H9 (cell line): ENCODE measurements at regions not wholly inside any gene's neighbourhood (a gene's known extent, or its start where the extent isn't known, plus 50 kb on each side); places are given as distances from the start of the nearest gene placed in this dataset.

ENCODE experiments used
- DNase-seq: peaks from one replicate; pipeline ENCODE4 v3.0.0-alpha.2; 2017
- H2AFZ ChIP-seq: one replicate; pipeline ENCODE4 v1.6.1; 2013; ENCODE audit warnings: mild to moderate bottlenecking, low read length, control low read depth, moderate library complexity
- H2AK5ac ChIP-seq: 2 replicates; pipeline ENCODE4 v1.6.1; 2013; ENCODE audit warnings: low read length, control low read depth, mixed read lengths; ENCODE audit not compliant: insufficient read length
- H2BK120ac ChIP-seq: one replicate; pipeline ENCODE4 v1.6.1; 2013; ENCODE audit warnings: low read depth, mild to moderate bottlenecking, low read length, control low read depth, inconsistent platforms; ENCODE audit not compliant: poor library complexity, severe bottlenecking
- H2BK12ac ChIP-seq: 2 replicates; pipeline ENCODE4 v1.6.1; 2013; ENCODE audit warnings: low read length, control low read depth, mixed read lengths, low read depth; ENCODE audit not compliant: insufficient read length
- H2BK15ac ChIP-seq: 2 replicates; pipeline ENCODE4 v1.6.1; 2013; ENCODE audit warnings: low read depth, low read length, control low read depth
- H2BK20ac ChIP-seq: one replicate; pipeline ENCODE4 v1.6.1; 2013; ENCODE audit warnings: low read depth, mild to moderate bottlenecking, low read length, control low read depth, inconsistent platforms; ENCODE audit not compliant: poor library complexity, severe bottlenecking
- H2BK5ac ChIP-seq: 2 replicates; pipeline ENCODE4 v1.6.1; 2013; ENCODE audit warnings: low read length, control low read depth, mixed read lengths; ENCODE audit not compliant: insufficient read length
- H3K14ac ChIP-seq: 2 replicates; pipeline ENCODE4 v1.6.1; 2013; ENCODE audit warnings: low read length, control low read depth; ENCODE audit not compliant: insufficient read depth
- H3K18ac ChIP-seq: 2 replicates; pipeline ENCODE4 v1.6.1; 2013; ENCODE audit warnings: low read depth, mild to moderate bottlenecking, mixed read lengths, low read length, control low read depth; ENCODE audit not compliant: insufficient read length
- H3K23ac ChIP-seq: 2 replicates; pipeline ENCODE4 v1.6.1; 2013; ENCODE audit warnings: low read length, control low read depth, mixed read lengths, low read depth; ENCODE audit not compliant: insufficient read length
- H3K23me2 ChIP-seq: 2 replicates; pipeline ENCODE4 v1.6.1; 2013; ENCODE audit warnings: low read depth, mild to moderate bottlenecking, mixed read lengths, low read length, control low read depth; ENCODE audit not compliant: insufficient read length, poor library complexity, severe bottlenecking
- H3K27ac ChIP-seq: 2 replicates; pipeline ENCODE4 v1.5.1; 2013; ENCODE audit warnings: low read length, control low read depth, mixed read lengths, low read depth; ENCODE audit not compliant: insufficient read length
- H3K27me3 ChIP-seq: 2 replicates; pipeline ENCODE4 v1.6.1; 2013; ENCODE audit warnings: low read length, control low read depth, inconsistent platforms; ENCODE audit not compliant: insufficient read depth
- H3K4ac ChIP-seq: 2 replicates; pipeline ENCODE4 v1.6.1; 2013; ENCODE audit warnings: low read depth, mild to moderate bottlenecking, control low read depth, inconsistent platforms, low read length, moderate library complexity
- H3K4me1 ChIP-seq: 2 replicates; pipeline ENCODE4 v1.6.1; 2013; ENCODE audit warnings: low read length, control low read depth, inconsistent platforms; ENCODE audit not compliant: insufficient read depth
- H3K4me2 ChIP-seq: 2 replicates; pipeline ENCODE4 v1.6.1; 2013; ENCODE audit warnings: low read length, control low read depth, mixed read lengths; ENCODE audit not compliant: insufficient read length, insufficient read depth
- H3K56ac ChIP-seq: 2 replicates; pipeline ENCODE4 v1.6.1; 2013; ENCODE audit warnings: low read depth, mild to moderate bottlenecking, mixed read lengths, low read length, control low read depth; ENCODE audit not compliant: insufficient read length
- H3K79me1 ChIP-seq: 2 replicates; pipeline ENCODE4 v1.6.1; 2013; ENCODE audit warnings: low read depth, mild to moderate bottlenecking, moderate library complexity, low read length, control low read depth, inconsistent platforms; ENCODE audit not compliant: insufficient read depth, poor library complexity, severe bottlenecking
- H3K79me2 ChIP-seq: 2 replicates; pipeline ENCODE4 v1.6.1; 2013; ENCODE audit warnings: low read length, control low read depth, inconsistent platforms; ENCODE audit not compliant: insufficient read depth
- H3K9ac ChIP-seq: 2 replicates; pipeline ENCODE4 v1.6.1; 2013; ENCODE audit warnings: low read length, control low read depth, mixed read lengths; ENCODE audit not compliant: insufficient read length; ENCODE audit errors: extremely low read depth
- H3K9me3 ChIP-seq: one replicate; pipeline ENCODE4 v1.6.1; 2013; ENCODE audit warnings: low read depth, low read length, inconsistent platforms; ENCODE audit not compliant: control insufficient read depth
- H3T11ph ChIP-seq: one replicate; pipeline ENCODE4 v1.6.1; 2013; ENCODE audit warnings: mild to moderate bottlenecking, low read length, control low read depth, inconsistent platforms
- H4K20me1 ChIP-seq: one replicate; pipeline ENCODE4 v1.6.1; 2013; ENCODE audit not compliant: control insufficient read depth, insufficient read length, insufficient read depth
- H4K5ac ChIP-seq: 2 replicates; pipeline ENCODE4 v1.6.1; 2013; ENCODE audit warnings: low read depth, mild to moderate bottlenecking, mixed read lengths, low read length, control low read depth; ENCODE audit not compliant: insufficient read length
- H4K8ac ChIP-seq: replicated peaks from 2 replicates; pipeline ENCODE4 v1.6.1; 2013; ENCODE audit warnings: low read length, control low read depth, mixed read lengths, low read depth; ENCODE audit not compliant: insufficient read length
- H4K91ac ChIP-seq: 2 replicates; pipeline ENCODE4 v1.6.1; 2013; ENCODE audit warnings: low read depth, mild to moderate bottlenecking, moderate library complexity, mixed read lengths, low read length, control low read depth; ENCODE audit not compliant: insufficient read length
- H3K27ac Mint-ChIP-seq, 3 experiments: 2 replicates in 2 of 3; 3 replicates in 1 of 3; pipeline ENCODE4 v1.8.0; 2020 to 2021; ENCODE audit warnings: mixed read lengths in 3 of 3, mild to moderate bottlenecking in 1 of 3, moderate library complexity in 1 of 3
- H3K27me3 Mint-ChIP-seq: 2 replicates; pipeline ENCODE4 v1.8.0; 2021; ENCODE audit warnings: low read depth, mild to moderate bottlenecking, moderate library complexity, mixed read lengths
- H3K36me3 Mint-ChIP-seq, 3 experiments: 2 replicates in 2 of 3; 3 replicates in 1 of 3; pipeline ENCODE4 v1.8.0; 2020 to 2021; ENCODE audit warnings: low read depth in 3 of 3, mixed read lengths in 3 of 3; ENCODE audit not compliant: insufficient read depth in 1 of 3
- H3K4me1 Mint-ChIP-seq, 2 experiments: 2 replicates each; pipeline ENCODE4 v1.8.0; 2020; ENCODE audit warnings: mixed read lengths in 2 of 2
- H3K4me3 Mint-ChIP-seq, 2 experiments: 2 replicates in 1 of 2; 3 replicates in 1 of 2; pipeline ENCODE4 v1.8.0; 2020 to 2021; ENCODE audit warnings: mild to moderate bottlenecking in 2 of 2, mixed read lengths in 2 of 2, moderate library complexity in 1 of 2
- H3K9me3 Mint-ChIP-seq, 2 experiments: 2 replicates in 1 of 2; 3 replicates in 1 of 2; pipeline ENCODE4 v1.8.0; 2020; ENCODE audit warnings: mild to moderate bottlenecking in 2 of 2, mixed read lengths in 2 of 2, moderate library complexity in 1 of 2
- WGBS: extraction: QIAGEN DNeasy Blood & Tissue Kit; methylation state at CpG from one replicate; pipeline ENCODE4 v1.1.7; 2013; ENCODE audit warnings: missing lambda C conversion rate, low lambda C conversion rate, mixed read lengths; ENCODE audit not compliant: insufficient read length; ENCODE audit errors: extremely low coverage; 5-methylcytosine and 5-hydroxymethylcytosine counted together
- TF ChIP-seq, protein P1 (sequence below): fragments of 200-600 bp; sonication (generic); conservative IDR thresholded peaks from 3 replicates; pipeline ENCODE4 v1.8.0; 2021; ENCODE audit warnings: antibody characterized with exemption, mild to moderate bottlenecking

- peaks cover 12 to 15% of the 10 kb centered on the region in 2 experiments for H3K4me1 Mint-ChIP-seq
- peaks cover 6 to 18% (median 10%) of the 10 kb centered on the region in 3 experiments; a peak in 5 of 7 replicates for H3K36me3 Mint-ChIP-seq
- Histone ChIP-seq H2BK120ac (no peak overlapping the region), H3K79me1 (no peaks in the 10 kb centered on the region), H2BK20ac (no peak overlapping the region), H3K4me2 (no peak overlapping the region), H3K14ac (no peak overlapping the region), H3K27me3 (no peaks in the 10 kb centered on the region), H3K23ac (no peak overlapping the region), H3K4me1 (no peaks in the 10 kb centered on the region), H3K56ac (no peak overlapping the region), H4K8ac (no peak overlapping the region), H4K91ac (no peak overlapping the region), H3K9ac (no peak overlapping the region), H4K5ac (no peak overlapping the region), H3K79me2 (no peaks in the 10 kb centered on the region), H3K27ac (no peak overlapping the region), H2AK5ac (no peak overlapping the region), H2AFZ (no peak overlapping the region), H4K20me1 (no peaks in the 10 kb centered on the region), H3K9me3 (peaks cover 10% of the 10 kb centered on the region), H3K4ac (no peak overlapping the region), H3K18ac (no peak overlapping the region), H2BK5ac (no peak overlapping the region), H2BK15ac (no peak overlapping the region), H2BK12ac (no peak overlapping the region), H3T11ph (no peak overlapping the region), H3K23me2 (no peaks in the 10 kb centered on the region)
- TF ChIP-seq, protein P1, sequence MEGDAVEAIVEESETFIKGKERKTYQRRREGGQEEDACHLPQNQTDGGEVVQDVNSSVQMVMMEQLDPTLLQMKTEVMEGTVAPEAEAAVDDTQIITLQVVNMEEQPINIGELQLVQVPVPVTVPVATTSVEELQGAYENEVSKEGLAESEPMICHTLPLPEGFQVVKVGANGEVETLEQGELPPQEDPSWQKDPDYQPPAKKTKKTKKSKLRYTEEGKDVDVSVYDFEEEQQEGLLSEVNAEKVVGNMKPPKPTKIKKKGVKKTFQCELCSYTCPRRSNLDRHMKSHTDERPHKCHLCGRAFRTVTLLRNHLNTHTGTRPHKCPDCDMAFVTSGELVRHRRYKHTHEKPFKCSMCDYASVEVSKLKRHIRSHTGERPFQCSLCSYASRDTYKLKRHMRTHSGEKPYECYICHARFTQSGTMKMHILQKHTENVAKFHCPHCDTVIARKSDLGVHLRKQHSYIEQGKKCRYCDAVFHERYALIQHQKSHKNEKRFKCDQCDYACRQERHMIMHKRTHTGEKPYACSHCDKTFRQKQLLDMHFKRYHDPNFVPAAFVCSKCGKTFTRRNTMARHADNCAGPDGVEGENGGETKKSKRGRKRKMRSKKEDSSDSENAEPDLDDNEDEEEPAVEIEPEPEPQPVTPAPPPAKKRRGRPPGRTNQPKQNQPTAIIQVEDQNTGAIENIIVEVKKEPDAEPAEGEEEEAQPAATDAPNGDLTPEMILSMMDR, result no peak
- no peak overlapping the region for H3K27ac Mint-ChIP-seq
- DNase-seq, result no peak
- H3K27me3 Mint-ChIP-seq, result no peaks in the 10 kb centered on the region
- peaks cover 14 to 17% of the 10 kb centered on the region in 2 experiments for H3K9me3 Mint-ChIP-seq
- no peak overlapping the region for H3K4me3 Mint-ChIP-seq
- no CpG with 5 or more reads among the region's 2 CpGs for WGBS
Measured at GRCh38 chr2:21358976-21359375, 235.2 kb downstream of the TDRD15 start.
